ENCODE measurements at regions not wholly inside any gene's neighbourhood (a gene's known extent, or its start where the extent isn't known, plus 50 kb on each side); places are given as distances from the start of the nearest gene placed in this dataset.

DNA sequence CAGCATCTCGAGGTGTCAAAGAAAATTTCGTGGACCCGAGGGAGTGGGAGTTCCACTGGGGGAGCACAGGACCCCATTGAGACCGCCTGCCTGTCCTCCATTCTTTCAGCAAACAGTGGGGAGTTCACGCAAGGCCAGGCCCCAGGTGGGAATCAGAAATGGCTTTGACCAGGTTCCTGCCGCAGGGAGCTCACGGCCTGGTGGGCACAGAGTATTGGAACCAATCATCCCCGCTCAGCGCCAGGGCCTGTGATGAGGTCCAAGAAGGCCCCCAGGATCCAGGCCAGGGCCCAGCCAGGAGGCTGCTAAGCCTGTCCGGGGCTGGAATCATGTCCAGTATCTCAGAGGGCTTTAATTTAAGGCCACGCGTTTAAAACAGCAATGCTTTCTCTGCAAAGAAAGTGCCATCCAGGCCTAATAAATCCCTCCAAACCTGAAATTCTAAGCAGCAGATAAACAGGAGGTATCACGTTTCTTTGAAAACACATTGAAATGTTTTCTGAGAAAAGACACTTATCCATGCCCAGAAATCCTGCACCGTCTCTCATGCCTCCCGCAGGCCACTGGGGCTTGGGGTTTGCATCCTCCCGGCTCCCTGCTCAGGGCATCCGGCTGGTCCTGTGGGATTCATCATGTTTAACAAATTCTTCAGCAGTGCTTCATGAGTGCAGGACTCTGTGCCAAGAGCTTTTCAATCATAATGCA, 125.7 kb downstream of the OAT start:
- TF ChIP-seq POLR2AphosphoS5 (IDR thresholded peaks at IDR 0.05; ENCODE audit: low read depth, low read length) (no peak), ZNF274 (IDR thresholded peaks at IDR 0.05; ENCODE audit: low read depth, low read length) (no peak), SP1 (IDR thresholded peaks at IDR 0.05; ENCODE audit: low read depth) (no peak), POLR2A (IDR thresholded peaks at IDR 0.05; ENCODE audit: borderline replicate concordance, extremely low read depth, insufficient read depth, insufficient read length) (no peak), CTCF (IDR thresholded peaks at IDR 0.05 in 2 of 3, conservative IDR thresholded peaks at IDR 0.05 in 1 of 3; ENCODE audit: borderline replicate concordance in 1 of 3, insufficient read depth in 1 of 3, low read depth in 2 of 3, low read length in 2 of 3) (no peak)
